B cell (primary cell): ENCODE measurements at regions not wholly inside any gene's neighbourhood (a gene's known extent, or its start where the extent isn't known, plus 50 kb on each side); places are given as distances from the start of the nearest gene placed in this dataset.

Experiments
- ATAC-seq: fragments of 200-7000 bp; cut with Tn5 transposase; one replicate; pipeline ENCODE4 v1.10.0; 2021; ENCODE audit warnings: low read depth, mild to moderate bottlenecking, moderate number of reproducible peaks, moderate library complexity
- CTCF ChIA-PET: fragments of 350-600 bp; sonication (Branson Sonifier 250); formaldehyde crosslinking; loops from one replicate; lab custom pipeline; 2021; ENCODE audit warnings: antibody characterized with exemption, inconsistent platforms; lab: Charles Lee
- POLR2A ChIA-PET: fragments of 350-600 bp; sonication (Branson Sonifier 250); formaldehyde crosslinking; loops from one replicate; lab custom pipeline; 2021; ENCODE audit warnings: antibody characterized with exemption; lab: Charles Lee
- DNase-seq: peaks from one replicate; pipeline ENCODE4 v3.0.0; 2013
- H2AFZ ChIP-seq: 2 replicates; pipeline ENCODE4 v1.6.1; 2012; ENCODE audit warnings: mild to moderate bottlenecking, low read depth, low read length; ENCODE audit not compliant: insufficient read depth, poor library complexity, severe bottlenecking
- H3K27ac ChIP-seq, 2 donors: 1 replicate in 1 of 2; 2 replicates in 1 of 2; pipeline ENCODE4 v1.5.1; 2012 to 2013; ENCODE audit warnings: low read length in 2 of 2, mild to moderate bottlenecking in 2 of 2, moderate library complexity in 1 of 2
- H3K27me3 ChIP-seq, 4 experiments: fragments of 200-600 bp in 1 of 4; sonication (generic) in 1 of 4; replicated peaks in 1 of 4; 1 replicate in 2 of 4; 2 replicates in 2 of 4; pipeline versions ENCODE4 v1.6.1 to v1.7.0; 2013 to 2016; ENCODE audit warnings: low read length in 3 of 4, mild to moderate bottlenecking in 2 of 4, mixed read lengths in 1 of 4, moderate library complexity in 1 of 4; ENCODE audit not compliant: insufficient read depth in 4 of 4, control insufficient read depth in 3 of 4; ENCODE audit errors: control extremely low read depth in 1 of 4
- H3K36me3 ChIP-seq, 2 experiments: replicated peaks in 1 of 2; 1 replicate in 1 of 2; 2 replicates in 1 of 2; pipeline versions ENCODE4 v1.6.1 to v1.7.1; 2013; ENCODE audit warnings: low read length in 1 of 2; ENCODE audit not compliant: insufficient read depth in 2 of 2, control insufficient read depth in 1 of 2; ENCODE audit errors: control extremely low read depth in 1 of 2, extremely low read depth in 1 of 2
- H3K4me1 ChIP-seq, 2 donors: fragments of 200-600 bp in 1 of 2; sonication (generic) in 1 of 2; 1 replicate in 1 of 2; 2 replicates in 1 of 2; pipeline versions ENCODE4 v1.5.1 to v1.6.1; 2013 to 2017; ENCODE audit warnings: low read length in 2 of 2; ENCODE audit not compliant: control insufficient read depth in 2 of 2, insufficient read depth in 2 of 2
- H3K4me2 ChIP-seq: replicated peaks from 2 replicates; pipeline ENCODE3; 2012; ENCODE audit warnings: mild to moderate bottlenecking, low read depth, low read length; ENCODE audit not compliant: poor library complexity, severe bottlenecking
- H3K4me3 ChIP-seq, 5 experiments: fragments of 200-600 bp in 1 of 5; sonication (generic) in 1 of 5; 1 replicate in 3 of 5; 2 replicates in 2 of 5; pipeline versions ENCODE4 v1.5.1 to v1.7.0; 2011 to 2016; ENCODE audit warnings: low read length in 4 of 5, mild to moderate bottlenecking in 4 of 5, low read depth in 2 of 5, control low read depth in 1 of 5, moderate library complexity in 1 of 5; ENCODE audit not compliant: insufficient read depth in 1 of 5; ENCODE audit errors: control extremely low read depth in 1 of 5, extremely low read depth in 1 of 5
- H3K79me2 ChIP-seq: fragments of 200-600 bp; sonication (generic); one replicate; pipeline ENCODE4 v1.6.0; 2016; ENCODE audit warnings: low read length; ENCODE audit not compliant: control insufficient read depth, insufficient read depth
- H3K9ac ChIP-seq: fragments of 200-600 bp; sonication (generic); 2 replicates; pipeline ENCODE4 v1.6.1; 2017; ENCODE audit warnings: mild to moderate bottlenecking, low read length, moderate library complexity
- H3K9me3 ChIP-seq, 3 donors: one replicate each; pipeline versions ENCODE4 v1.6.1 to v1.7.1; 2013; ENCODE audit warnings: low read length in 2 of 3; ENCODE audit not compliant: control insufficient read depth in 2 of 3, insufficient read depth in 1 of 3; ENCODE audit errors: control extremely low read depth in 1 of 3
- H4K20me1 ChIP-seq: 2 replicates; pipeline ENCODE4 v1.6.0; 2012; ENCODE audit warnings: mild to moderate bottlenecking, low read length; ENCODE audit not compliant: insufficient read depth, control insufficient read depth, poor library complexity, severe bottlenecking
- H3K27ac Mint-ChIP-seq: one replicate; pipeline ENCODE4 v1.8.0; 2021; ENCODE audit warnings: mixed read lengths
- H3K27me3 Mint-ChIP-seq: one replicate; pipeline ENCODE4 v1.8.0; 2021; ENCODE audit warnings: mixed read lengths
- H3K4me1 Mint-ChIP-seq: one replicate; pipeline ENCODE4 v1.8.0; 2021; ENCODE audit warnings: mixed read lengths
- H3K4me3 Mint-ChIP-seq: one replicate; pipeline ENCODE4 v1.8.0; 2021; ENCODE audit warnings: mixed read lengths
- H3K9me3 Mint-ChIP-seq: one replicate; pipeline ENCODE4 v1.8.0; 2022; ENCODE audit warnings: mixed read lengths; ENCODE audit not compliant: insufficient read depth
- CTCF ChIP-seq: fragments of 200-600 bp; IDR thresholded peaks from one replicate; pipeline ENCODE4 v1.8.0; 2022; ENCODE audit warnings: antibody characterized with exemption, mild to moderate bottlenecking
- EZH2 ChIP-seq: IDR thresholded peaks from 2 replicates; pipeline ENCODE4 v1.6.1; 2012; ENCODE audit warnings: borderline replicate concordance, low read depth, mild to moderate bottlenecking, moderate library complexity, low read length; ENCODE audit not compliant: insufficient read depth, poor library complexity, severe bottlenecking
- WGBS: methylation state at CpG from one replicate; pipeline ENCODE4 v1.1.5; 2013; ENCODE audit warnings: missing lambda C conversion rate; ENCODE audit not compliant: insufficient coverage; 5-methylcytosine and 5-hydroxymethylcytosine counted together
- intact Hi-C: fragments of 100-400 bp; cut with micrococcal nuclease; formaldehyde crosslinking; loops from one replicate; pipeline ENCODE4 v1.10.0; 2022

- Mint-ChIP-seq H3K4me1 (no peaks in the 10 kb centered on the region), H3K9me3 (no peaks in the 10 kb centered on the region), H3K27ac (no peak overlapping the region), H3K27me3 (no peaks in the 10 kb centered on the region), H3K4me3 (no peak overlapping the region)
- no peaks in the 10 kb centered on the region for H3K36me3 ChIP-seq
- H2AFZ ChIP-seq = no peak overlapping the region
- no peak overlapping the region for H3K9ac ChIP-seq
- CTCF ChIA-PET = no interaction called here
- H3K4me1 ChIP-seq = no peaks in the 10 kb centered on the region
- TF ChIP-seq EZH2 (no peak), CTCF (no peak)
- WGBS = 90% methylated on average over 4 of the region's 5 CpGs
- ATAC-seq (no peak), DNase-seq (no peak)
- H3K27me3 ChIP-seq = no peaks in the 10 kb centered on the region
- no peaks in the 10 kb centered on the region for H3K9me3 ChIP-seq
- H4K20me1 ChIP-seq = no peaks in the 10 kb centered on the region
- POLR2A ChIA-PET = no interaction called here
- H3K27ac ChIP-seq = no peak overlapping the region
- H3K4me3 ChIP-seq = no peak overlapping the region
- no peak overlapping the region for H3K4me2 ChIP-seq
- no peaks in the 10 kb centered on the region for H3K79me2 ChIP-seq
- intact Hi-C loops = no loop called here
These were observed 196.1 kb upstream of the CAMK1G start for GRCh38 chr1:209387271-209387968.

GRCh38 chr1:209387969-209388329 lies 195.6 kb upstream of the CAMK1G start:
- no peak overlapping the region for H3K4me3 ChIP-seq
- Mint-ChIP-seq H3K27ac (no peak overlapping the region), H3K27me3 (no peaks in the 10 kb centered on the region), H3K4me3 (no peak overlapping the region), H3K4me1 (no peaks in the 10 kb centered on the region), H3K9me3 (no peaks in the 10 kb centered on the region)
- DNase-seq = no peak
- ChIA-PET POLR2A (no interaction called here), CTCF (no interaction called here)
- 100% methylated on average over 1 of the region's 2 CpGs for WGBS
- H3K4me2 ChIP-seq = no peak overlapping the region
- H2AFZ ChIP-seq = no peak overlapping the region
- no peaks in the 10 kb centered on the region for H3K79me2 ChIP-seq
- no peaks in the 10 kb centered on the region for H3K36me3 ChIP-seq
- ATAC-seq = no peak
- no peaks in the 10 kb centered on the region for H3K27me3 ChIP-seq
- intact Hi-C loops = no loop called here
- H4K20me1 ChIP-seq = no peaks in the 10 kb centered on the region
- H3K9me3 ChIP-seq = no peaks in the 10 kb centered on the region
- H3K4me1 ChIP-seq = no peaks in the 10 kb centered on the region
- H3K9ac ChIP-seq = no peak overlapping the region
- H3K27ac ChIP-seq = no peak overlapping the region
- TF ChIP-seq CTCF (no peak), EZH2 (no peak)
